KMS-11 (cell line): ENCODE measurements at regions not wholly inside any gene's neighbourhood (a gene's known extent, or its start where the extent isn't known, plus 50 kb on each side); places are given as distances from the start of the nearest gene placed in this dataset.

Experiments
- H2AFZ ChIP-seq: fragments of 200-600 bp; sonication (generic); 2 replicates; pipeline ENCODE4 v1.6.1; 2016; ENCODE audit warnings: antibody characterized with exemption, mixed run types, low read depth
- H3K27ac ChIP-seq: fragments of 200-600 bp; sonication (generic); 2 replicates; pipeline ENCODE4 v1.6.1; 2016; ENCODE audit warnings: mild to moderate bottlenecking, mixed run types
- H3K27me3 ChIP-seq: fragments of 200-600 bp; sonication (generic); 2 replicates; pipeline ENCODE4 v1.6.1; 2017; ENCODE audit warnings: mild to moderate bottlenecking, low read depth, mixed run types, moderate library complexity; ENCODE audit not compliant: insufficient read depth
- H3K36me3 ChIP-seq: fragments of 200-600 bp; sonication (generic); 2 replicates; pipeline ENCODE4 v1.6.1; 2017; ENCODE audit warnings: mild to moderate bottlenecking, mixed run types; ENCODE audit not compliant: insufficient read depth
- H3K4me1 ChIP-seq: fragments of 200-600 bp; sonication (generic); 2 replicates; pipeline ENCODE4 v1.6.1; 2016; ENCODE audit warnings: mild to moderate bottlenecking, low read depth, mixed run types; ENCODE audit not compliant: poor library complexity, severe bottlenecking
- H3K4me2 ChIP-seq: fragments of 200-600 bp; sonication (generic); 2 replicates; pipeline ENCODE4 v1.7.0; 2016; ENCODE audit warnings: mild to moderate bottlenecking, mixed run types
- H3K4me3 ChIP-seq: fragments of 200-600 bp; sonication (generic); IDR thresholded peaks from 2 replicates; pipeline ENCODE4 v1.6.1; 2017; ENCODE audit warnings: low read depth, low read length, mixed read lengths; ENCODE audit not compliant: insufficient read depth
- H3K79me2 ChIP-seq: fragments of 200-600 bp; sonication (generic); 2 replicates; pipeline ENCODE4 v1.6.1; 2016; ENCODE audit warnings: low read depth, mixed run types; ENCODE audit not compliant: insufficient read depth
- H3K9ac ChIP-seq: fragments of 200-600 bp; sonication (generic); 2 replicates; pipeline ENCODE4 v1.6.1; 2016; ENCODE audit warnings: mild to moderate bottlenecking, mixed run types
- H4K20me1 ChIP-seq: fragments of 200-600 bp; sonication (generic); 2 replicates; pipeline ENCODE4 v1.6.1; 2016; ENCODE audit warnings: mild to moderate bottlenecking, mixed run types; ENCODE audit not compliant: insufficient read depth
- TF ChIP-seq, protein P1 (sequence below): fragments of 200-600 bp; sonication (generic); conservative IDR thresholded peaks from 2 replicates; pipeline ENCODE4 v1.6.1; 2017; ENCODE audit warnings: low read depth, mild to moderate bottlenecking, antibody characterized with exemption, low read length, moderate library complexity, mixed read lengths

DNA sequence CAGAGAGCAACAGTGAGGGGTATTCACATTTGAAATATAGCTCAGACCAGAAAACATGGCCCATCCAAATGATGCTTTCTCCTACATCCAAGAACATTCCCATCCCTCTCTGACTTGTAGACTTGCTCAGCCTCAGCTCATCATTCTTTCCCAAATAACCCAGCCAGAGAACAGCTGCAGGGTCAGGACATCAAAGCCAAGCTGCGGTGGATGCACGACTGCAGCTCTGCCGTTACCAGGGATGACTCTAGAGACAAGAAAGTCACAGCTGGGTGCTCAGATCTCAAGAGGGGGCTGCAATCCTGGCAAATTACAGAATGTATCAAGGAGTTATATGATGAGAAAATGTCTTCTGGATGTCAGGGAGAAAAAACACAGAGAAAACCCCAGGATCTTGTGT lies 944.3 kb downstream of the NTRK3 start:
- no peaks in the 10 kb centered on the region for H3K79me2 ChIP-seq
- no peaks in the 10 kb centered on the region for H3K36me3 ChIP-seq
- H3K4me3 ChIP-seq, result no peak overlapping the region
- H3K4me1 ChIP-seq, result no peaks in the 10 kb centered on the region
- no peaks in the 10 kb centered on the region for H3K27me3 ChIP-seq
- TF ChIP-seq, protein P1, sequence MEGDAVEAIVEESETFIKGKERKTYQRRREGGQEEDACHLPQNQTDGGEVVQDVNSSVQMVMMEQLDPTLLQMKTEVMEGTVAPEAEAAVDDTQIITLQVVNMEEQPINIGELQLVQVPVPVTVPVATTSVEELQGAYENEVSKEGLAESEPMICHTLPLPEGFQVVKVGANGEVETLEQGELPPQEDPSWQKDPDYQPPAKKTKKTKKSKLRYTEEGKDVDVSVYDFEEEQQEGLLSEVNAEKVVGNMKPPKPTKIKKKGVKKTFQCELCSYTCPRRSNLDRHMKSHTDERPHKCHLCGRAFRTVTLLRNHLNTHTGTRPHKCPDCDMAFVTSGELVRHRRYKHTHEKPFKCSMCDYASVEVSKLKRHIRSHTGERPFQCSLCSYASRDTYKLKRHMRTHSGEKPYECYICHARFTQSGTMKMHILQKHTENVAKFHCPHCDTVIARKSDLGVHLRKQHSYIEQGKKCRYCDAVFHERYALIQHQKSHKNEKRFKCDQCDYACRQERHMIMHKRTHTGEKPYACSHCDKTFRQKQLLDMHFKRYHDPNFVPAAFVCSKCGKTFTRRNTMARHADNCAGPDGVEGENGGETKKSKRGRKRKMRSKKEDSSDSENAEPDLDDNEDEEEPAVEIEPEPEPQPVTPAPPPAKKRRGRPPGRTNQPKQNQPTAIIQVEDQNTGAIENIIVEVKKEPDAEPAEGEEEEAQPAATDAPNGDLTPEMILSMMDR, result no peak
- no peak overlapping the region for H3K9ac ChIP-seq
- H3K27ac ChIP-seq, result no peak overlapping the region
- H3K4me2 ChIP-seq, result no peak overlapping the region
- H2AFZ ChIP-seq, result no peak overlapping the region
- H4K20me1 ChIP-seq, result no peaks in the 10 kb centered on the region

DNA sequence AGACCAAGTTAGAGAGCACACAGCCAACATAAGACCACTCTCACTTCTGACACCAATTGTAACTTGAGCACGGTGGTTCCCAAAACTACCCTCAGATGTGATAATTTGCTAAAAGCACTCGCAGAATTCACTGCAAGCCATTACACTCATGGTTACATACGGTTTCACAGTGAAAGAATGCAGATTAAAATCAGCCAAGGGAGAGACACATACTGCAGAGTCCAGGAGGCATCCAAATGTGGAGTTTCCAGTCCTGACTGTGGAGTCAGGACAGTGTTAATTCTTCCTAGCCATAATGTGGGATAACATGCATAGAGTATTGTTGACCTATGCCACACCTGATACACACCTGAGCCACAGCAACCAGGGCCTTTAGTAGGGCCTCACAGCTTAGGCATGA lies 956.4 kb downstream of the NTRK3 start:
- no peaks in the 10 kb centered on the region for H3K4me1 ChIP-seq
- H3K27me3 ChIP-seq, result no peaks in the 10 kb centered on the region
- H3K9ac ChIP-seq, result no peak overlapping the region
- H3K27ac ChIP-seq, result no peak overlapping the region
- H3K36me3 ChIP-seq, result no peaks in the 10 kb centered on the region
- H4K20me1 ChIP-seq, result no peaks in the 10 kb centered on the region
- no peak overlapping the region for H3K4me3 ChIP-seq
- H3K79me2 ChIP-seq, result no peaks in the 10 kb centered on the region
- no peak overlapping the region for H2AFZ ChIP-seq
- TF ChIP-seq, protein P1, result no peak
- H3K4me2 ChIP-seq, result no peak overlapping the region

DNA sequence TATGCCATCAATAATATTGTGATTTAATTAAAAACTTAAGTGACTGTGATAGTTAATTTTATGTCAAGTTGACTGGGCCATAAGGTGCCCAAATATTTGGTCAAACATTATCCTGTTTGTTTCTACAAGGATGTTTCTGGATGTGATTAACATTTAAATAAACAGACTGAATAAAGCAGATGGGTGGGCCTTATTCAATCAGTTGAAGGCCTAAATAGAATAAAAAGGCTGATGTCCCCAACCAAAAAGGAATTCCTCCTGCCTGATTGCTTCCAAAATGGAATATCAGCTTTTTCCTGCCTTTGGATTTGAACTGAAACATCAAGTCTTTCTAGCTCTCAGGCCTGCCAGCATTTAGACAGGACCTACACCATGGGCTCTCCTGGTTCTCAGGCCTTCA lies 961.7 kb downstream of the NTRK3 start:
- Histone ChIP-seq H3K27me3 (no peaks in the 10 kb centered on the region), H3K4me3 (no peak overlapping the region), H4K20me1 (no peaks in the 10 kb centered on the region), H3K4me2 (no peak overlapping the region), H3K36me3 (no peaks in the 10 kb centered on the region), H3K9ac (no peak overlapping the region), H2AFZ (no peak overlapping the region), H3K79me2 (no peaks in the 10 kb centered on the region), H3K27ac (no peak overlapping the region), H3K4me1 (no peaks in the 10 kb centered on the region)
- TF ChIP-seq, protein P1, result no peak

DNA sequence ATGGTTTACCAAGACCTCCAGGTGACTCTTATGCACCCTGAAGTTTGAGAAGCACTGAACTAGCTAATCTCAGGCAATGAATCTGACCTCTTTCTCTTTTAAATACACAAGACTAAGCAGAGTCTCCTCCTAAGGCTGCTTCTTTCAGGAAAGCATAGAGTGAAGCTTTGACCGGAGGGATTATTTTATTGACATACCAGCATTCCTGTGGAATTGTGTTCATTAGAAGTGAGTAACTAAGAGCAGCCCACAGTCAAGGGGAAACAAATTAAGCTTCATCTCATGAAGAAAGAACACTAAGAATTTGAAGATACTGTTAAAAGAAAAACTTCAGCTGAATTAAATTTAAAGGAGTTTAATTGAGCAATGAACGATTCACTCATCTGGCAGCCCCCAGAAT lies 963.5 kb downstream of the NTRK3 start:
- H3K27me3 ChIP-seq, result no peaks in the 10 kb centered on the region
- no peak overlapping the region for H3K4me3 ChIP-seq
- no peak overlapping the region for H3K4me2 ChIP-seq
- H2AFZ ChIP-seq, result no peak overlapping the region
- H3K4me1 ChIP-seq, result no peaks in the 10 kb centered on the region
- H3K27ac ChIP-seq, result no peak overlapping the region
- no peak overlapping the region for H3K9ac ChIP-seq
- no peaks in the 10 kb centered on the region for H4K20me1 ChIP-seq
- TF ChIP-seq, protein P1, result no peak
- no peaks in the 10 kb centered on the region for H3K36me3 ChIP-seq
- H3K79me2 ChIP-seq, result no peaks in the 10 kb centered on the region

DNA sequence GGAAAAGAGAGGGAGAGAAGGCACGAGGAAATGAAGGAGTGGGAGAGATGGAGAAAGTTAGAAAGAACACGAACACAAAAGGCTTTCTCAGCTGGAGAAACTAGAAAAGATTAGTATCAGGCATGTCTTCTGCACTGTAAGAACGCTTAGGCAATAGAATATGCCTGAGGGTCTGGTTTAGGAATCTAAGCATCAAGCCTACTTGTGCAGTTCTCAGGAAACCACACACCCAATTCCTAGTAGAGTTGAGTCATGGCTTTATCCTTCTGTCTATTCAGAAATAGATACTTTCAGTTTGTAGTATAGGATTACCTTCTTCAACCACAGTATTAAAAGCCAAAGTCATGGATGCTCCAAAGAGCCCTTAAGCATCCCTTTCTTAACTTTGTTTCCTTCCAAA lies 969.4 kb downstream of the NTRK3 start:
- Histone ChIP-seq H3K9ac (no peak overlapping the region), H3K27me3 (no peaks in the 10 kb centered on the region), H3K4me1 (no peaks in the 10 kb centered on the region), H3K27ac (no peak overlapping the region), H3K36me3 (no peaks in the 10 kb centered on the region), H3K79me2 (no peaks in the 10 kb centered on the region), H2AFZ (no peak overlapping the region), H3K4me3 (no peak overlapping the region), H4K20me1 (no peaks in the 10 kb centered on the region), H3K4me2 (no peak overlapping the region)
- TF ChIP-seq, protein P1, result no peak
